CD4-positive, alpha-beta T cell treated with Interferon alpha-2 for 1 hour (primary cell): ENCODE measurements at regions not wholly inside any gene's neighbourhood (a gene's known extent, or its start where the extent isn't known, plus 50 kb on each side); places are given as distances from the start of the nearest gene placed in this dataset.
"Not testable (repeated sequence)": the region's sequence is repeated elsewhere in the genome, so short reads cannot be mapped to it uniquely, and the experiment has no call there.

Source experiments
- DNase-seq, 2 donors: peaks; one replicate each; pipeline ENCODE4 v3.0.0-alpha.2; 2020 to 2022

DNA sequence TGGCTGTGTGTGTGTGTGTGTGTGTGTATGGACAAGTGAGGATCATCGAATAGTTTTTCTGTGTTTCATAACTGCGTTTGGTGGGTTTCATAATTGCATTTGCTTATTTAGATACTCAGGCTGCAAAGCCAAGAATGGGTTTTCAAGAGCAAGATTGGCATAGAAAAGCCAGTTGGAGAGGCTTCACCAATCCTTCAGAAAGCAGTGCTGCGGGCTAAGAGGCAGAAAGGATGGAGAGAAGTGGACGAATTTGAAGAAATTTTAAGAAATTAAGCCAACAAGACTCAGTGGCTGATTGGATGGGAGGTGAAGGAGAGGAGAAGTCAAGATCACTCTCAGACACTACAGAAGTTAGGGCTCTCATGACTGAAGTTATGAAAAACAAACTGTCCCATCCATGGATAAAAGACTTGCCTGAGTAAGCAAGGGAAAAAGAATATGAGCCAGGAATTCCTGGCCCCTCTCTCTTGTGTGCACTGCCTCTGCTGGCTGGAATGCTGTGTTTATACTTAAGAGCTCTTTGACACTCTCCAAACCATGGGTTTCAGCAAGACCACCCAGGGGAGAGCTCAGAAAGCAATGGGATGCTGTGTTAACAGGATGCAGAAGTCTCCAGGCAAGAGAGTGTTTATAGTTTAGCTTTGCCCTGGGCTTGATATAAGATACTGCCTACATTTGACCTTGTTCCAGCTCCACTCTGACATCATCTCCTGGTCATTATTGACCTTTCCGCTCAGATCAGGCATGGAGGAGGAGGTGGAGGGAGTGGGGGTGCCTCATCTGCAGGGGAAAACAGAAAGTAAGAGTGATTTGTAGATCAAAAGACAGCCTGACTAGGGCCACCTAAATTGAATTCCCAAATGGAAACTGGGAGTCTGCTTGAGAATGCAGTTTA is 232.0 kb upstream of the PLXNA2 start:
- no peak for DNase-seq

DNA sequence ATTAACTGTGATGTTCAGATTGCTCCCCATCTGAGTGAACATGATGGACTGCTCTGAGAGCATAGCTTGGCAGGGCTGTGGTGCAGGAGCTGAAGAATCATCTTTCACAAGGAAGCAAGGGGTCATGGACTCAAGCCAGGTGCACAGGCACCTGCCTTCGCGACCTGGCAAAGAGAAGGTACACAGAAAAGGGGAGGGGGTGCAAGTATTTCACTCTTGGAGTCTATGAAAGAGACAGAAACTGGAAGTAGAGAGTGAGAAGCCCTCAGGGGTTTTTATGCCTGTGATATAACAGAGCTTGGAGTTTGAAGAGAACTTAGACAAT is 232.6 kb upstream of the PLXNA2 start:
- DNase-seq, result no peak

DNA sequence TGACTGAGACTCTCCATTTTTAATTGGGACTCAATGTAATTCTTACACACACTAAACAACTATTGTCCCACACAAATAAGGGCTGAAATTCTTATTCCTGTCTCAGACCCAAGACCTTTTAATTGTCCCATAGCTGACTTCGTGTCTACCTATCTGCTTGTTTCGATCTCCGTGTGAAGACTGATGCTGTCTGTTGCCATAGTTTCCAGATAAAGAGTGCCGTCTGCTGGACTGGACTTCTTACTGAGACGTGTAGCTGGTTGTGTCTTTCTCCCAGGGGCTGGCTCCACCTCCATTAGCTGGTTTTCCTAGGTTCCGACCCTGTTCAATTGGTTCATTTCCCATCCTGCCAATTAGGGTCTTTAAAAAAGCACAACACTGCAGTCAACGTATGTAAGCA is 235.3 kb upstream of the PLXNA2 start:
- DNase-seq, result no peak

DNA sequence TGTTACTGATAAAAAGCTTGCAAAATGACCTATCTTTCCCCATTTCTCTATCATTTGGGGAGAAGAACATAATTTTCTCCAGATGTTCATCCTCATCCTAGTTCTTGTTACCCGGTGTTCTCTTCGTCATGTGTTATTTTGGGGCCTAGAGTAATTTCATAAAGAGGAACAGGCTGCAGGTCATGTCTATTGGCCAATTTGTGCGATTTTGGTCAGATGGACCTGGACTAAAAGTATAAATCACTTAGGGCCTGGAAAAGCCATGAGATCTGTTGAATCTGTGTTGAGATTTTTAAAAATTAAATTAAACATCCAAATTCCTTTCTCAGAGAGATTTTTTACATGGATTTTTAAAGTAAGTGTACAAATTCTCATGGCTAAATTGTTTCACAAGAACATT is 241.3 kb upstream of the PLXNA2 start:
- no peak for DNase-seq

DNA sequence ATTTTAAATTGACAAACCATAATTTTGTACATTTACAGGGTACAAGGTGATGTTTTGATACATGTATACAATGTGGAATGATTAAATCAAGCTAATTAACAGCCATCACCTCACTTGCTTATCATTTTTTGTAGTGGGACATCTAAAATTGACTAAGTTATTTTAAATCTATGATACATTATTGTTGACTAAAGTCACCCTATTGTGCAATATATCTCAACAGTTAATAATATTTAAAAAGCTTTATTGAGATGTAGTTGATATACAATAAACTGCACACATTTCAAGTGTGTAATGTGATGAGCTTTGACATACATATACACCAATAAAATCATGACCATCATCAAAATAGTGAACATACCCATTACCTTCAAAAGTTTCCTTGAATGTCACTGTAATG is 242.5 kb upstream of the PLXNA2 start:
- DNase-seq, result no peak

DNA sequence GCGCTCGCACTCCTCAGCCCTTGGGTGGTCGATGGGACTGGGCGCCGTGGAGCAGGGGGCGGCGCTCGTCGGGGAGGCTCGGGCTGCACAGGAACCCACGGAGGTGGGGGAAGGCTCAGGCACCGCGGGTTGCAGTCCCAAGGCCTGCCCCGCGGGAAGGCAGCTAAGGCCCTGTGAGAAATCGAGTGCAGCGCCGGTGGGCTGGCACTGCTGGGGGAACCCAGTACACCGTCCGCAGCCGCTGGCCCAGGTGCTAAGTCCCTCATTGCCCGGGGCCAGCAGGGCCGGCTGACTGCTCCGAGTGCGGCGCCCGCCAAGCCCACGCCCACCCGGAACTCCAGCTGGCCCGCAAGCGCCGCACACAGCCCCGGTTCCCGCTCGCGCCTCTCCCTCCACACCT is 244.2 kb upstream of the PLXNA2 start:
- not testable (repeated sequence) for DNase-seq

DNA sequence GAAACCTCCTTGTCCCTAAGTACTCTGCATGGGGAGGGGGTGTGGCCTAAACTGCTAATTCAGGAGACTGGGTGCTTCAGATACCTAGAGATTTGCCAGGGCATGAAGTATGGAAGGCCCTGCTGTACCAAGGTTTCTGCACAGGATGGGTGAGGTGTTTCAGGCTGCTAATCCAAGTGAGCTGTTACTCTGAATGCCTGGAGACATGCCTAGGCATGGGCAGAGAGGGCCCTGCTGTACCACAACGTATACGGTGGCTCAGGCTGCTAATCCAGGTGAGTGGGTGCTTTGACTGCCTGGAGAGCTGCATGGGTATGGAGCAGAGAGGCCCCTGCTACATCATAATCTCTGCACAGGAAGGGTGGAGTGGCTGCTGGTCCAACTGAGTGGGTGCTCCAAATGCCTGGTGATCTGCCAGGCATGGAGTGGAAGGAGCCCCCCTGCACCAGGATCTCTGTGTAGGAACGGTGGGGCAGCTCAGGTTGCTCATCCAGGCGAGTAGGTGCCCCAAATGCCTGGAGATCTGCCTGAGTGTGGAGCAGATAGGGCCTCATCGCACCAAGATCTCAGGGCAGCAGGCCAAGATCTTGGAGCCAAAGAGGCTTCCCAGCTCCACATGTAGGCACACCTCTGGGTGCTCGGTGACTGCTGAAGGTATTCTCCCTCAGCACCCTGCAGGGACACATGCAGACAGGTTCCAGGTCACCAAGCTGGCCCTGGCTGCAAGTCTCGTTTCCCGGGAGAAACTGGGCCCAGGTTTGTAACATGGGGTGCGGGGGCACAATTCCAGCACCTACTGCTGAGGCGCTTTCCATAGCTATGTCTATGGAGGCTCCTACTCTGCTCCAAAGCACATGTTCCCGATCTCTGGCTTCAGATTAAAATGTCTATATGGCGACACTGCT is 252.5 kb upstream of the PLXNA2 start:
- no peak for DNase-seq

DNA sequence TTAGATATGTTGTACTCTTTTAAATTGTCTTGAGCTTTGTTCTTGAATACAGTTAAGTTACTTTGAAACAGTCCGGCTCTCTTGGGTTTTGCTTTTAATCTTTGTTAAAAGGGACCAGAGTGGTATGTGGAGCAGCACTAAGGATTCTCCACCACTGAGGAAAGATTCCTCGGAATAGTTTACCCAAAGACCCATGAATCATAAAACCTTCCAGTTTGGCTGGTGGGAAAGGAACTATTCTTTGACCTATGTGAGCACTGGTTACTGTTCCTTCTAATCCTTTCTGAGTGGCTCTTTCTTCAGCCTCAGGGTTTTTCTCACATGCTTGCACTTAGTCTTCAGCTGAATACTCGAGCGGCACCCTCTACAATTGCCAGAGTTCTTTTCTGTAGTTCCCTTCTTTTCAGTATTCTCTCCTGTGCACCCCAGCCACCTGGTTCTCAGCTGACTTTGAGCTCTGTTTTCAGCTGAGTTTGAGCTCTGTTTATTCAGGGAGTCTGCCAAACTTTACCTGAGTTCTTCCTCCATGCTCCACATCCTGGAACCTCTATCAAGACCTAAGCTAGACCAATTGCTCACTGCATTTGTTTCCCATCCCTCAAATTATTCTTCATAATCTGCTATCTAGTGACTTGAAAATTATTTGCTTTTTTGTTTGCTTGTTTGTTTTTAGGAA is 253.8 kb upstream of the PLXNA2 start:
- no peak for DNase-seq

DNA sequence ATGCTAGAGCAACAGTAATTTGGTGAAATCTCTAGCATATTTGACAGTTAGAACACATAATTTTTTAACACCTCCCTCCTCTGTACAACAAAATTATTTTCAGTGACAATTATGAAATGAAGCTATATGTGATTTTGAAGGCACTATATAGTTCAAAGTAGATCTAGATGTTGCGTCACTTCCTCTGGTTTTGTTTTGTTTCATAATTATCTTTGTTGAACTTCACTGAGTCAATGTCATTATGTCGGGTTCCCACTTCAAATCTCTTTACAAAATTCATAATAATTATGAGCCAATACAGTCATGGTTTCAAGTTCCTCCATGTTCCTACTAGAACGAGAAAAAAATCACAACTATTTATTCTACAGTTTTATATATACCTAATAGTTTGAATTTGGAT is 254.8 kb upstream of the PLXNA2 start:
- no peak for DNase-seq

DNA sequence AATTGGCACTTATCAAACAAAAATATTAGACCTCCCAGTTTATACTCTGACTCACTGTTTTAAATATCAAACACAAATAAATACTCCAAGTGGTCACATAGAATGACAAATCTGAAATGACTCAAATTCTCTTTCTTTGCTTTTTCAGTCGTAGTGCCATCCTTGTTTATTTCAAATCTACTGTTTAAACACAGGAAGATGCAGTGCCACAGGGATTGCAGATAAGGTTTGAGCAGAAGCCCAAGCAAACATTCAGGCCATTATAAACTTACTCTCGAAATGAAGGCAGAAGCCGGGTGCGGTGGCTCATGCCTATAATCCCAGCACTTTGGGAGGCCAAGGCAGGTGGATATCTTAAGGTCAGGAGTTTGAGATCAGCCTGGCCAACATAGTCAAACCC is 255.4 kb upstream of the PLXNA2 start:
- DNase-seq, result no peak

DNA sequence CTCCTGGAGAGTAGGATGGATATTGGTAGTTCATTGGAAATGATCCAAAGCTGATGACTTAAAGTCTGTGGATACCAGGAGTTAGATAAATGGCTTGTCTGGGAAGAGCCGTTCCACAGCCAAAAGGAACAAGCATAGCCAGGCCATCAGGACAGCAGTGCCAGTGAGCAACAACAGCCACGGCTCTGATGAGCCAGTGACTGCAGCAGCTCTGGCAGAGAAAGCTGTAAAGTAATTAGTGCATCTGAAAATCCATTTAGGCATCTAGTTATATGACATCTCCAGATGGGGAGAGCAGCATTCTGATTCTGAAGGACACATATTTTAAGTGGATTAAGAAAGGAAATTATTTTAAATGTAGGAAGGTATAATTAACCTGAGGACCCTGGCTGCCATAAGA is 256.2 kb upstream of the PLXNA2 start:
- no peak for DNase-seq

DNA sequence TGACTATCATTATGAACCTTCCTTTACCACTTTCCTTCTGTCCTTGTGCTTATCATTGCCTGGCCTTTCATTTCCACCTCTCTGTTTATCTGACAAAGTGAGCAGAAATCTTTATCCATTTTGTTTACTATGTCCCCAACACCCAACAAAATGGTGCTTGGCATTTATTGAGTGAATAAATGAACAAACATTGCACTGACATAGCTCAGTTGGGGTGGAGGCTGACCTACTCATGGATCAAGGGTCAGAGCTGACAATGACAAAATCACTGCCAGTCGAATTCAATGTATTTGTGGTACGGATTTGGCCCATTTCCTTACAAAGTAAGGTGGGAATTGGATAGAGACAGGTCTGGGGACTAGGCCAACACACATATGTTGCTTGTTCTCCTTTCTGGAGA is 257.4 kb upstream of the PLXNA2 start:
- DNase-seq, result no peak

DNA sequence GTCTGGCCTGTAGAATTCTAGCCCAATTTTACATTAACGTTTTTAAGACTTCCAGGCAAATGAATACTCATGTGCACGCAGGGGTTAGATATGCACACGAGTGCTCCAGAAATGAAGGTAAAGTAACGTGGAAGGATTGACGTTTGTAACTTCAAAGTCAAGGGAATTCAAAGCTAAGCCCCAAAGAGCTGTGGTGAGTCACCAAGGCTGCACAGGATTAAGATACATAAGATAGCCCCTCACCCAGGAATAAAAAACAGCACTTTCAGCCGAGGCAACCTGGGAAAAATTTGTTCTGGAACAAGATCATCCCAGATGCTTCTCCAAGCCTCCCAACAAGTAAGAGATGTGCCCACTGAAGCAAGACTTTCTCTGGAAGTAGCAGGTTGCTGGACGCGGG is 259.6 kb upstream of the PLXNA2 start:
- no peak for DNase-seq

DNA sequence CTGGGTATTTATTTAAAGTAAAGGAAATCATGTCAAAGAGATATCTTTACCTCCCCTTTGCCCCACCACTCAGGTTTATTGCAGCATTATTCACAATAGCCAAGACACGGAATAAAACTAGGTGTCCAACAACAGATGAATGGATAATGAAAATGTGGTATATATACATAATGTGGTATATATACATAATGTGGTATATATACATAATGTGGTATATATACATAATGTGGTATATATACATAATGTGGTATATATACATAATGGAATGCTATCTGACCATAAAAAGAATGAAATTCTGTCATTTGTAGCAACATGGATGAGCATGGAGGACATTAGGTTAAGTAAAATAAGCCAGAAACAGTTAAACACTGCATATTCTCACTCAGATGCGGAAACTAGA is 262.6 kb upstream of the PLXNA2 start:
- DNase-seq, result no peak

DNA sequence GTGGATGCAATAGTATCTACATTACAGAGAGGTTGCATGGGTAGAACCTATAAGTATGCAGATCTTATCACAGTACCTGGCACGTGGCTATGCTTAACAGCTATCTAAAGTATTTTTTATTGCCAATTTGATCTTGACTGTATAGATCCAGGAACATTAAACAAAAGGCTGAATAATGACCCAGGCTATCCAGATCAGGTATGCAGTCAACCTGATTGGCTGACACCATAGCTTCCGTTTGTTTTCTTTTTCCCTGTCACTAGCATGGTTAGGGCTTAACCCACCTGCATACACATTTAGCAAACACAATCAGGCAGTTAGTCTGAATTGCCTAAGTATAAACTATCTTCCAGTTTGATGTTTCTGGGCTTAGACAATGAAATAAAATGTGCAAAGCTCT is 264.9 kb upstream of the PLXNA2 start:
- DNase-seq, result no peak

DNA sequence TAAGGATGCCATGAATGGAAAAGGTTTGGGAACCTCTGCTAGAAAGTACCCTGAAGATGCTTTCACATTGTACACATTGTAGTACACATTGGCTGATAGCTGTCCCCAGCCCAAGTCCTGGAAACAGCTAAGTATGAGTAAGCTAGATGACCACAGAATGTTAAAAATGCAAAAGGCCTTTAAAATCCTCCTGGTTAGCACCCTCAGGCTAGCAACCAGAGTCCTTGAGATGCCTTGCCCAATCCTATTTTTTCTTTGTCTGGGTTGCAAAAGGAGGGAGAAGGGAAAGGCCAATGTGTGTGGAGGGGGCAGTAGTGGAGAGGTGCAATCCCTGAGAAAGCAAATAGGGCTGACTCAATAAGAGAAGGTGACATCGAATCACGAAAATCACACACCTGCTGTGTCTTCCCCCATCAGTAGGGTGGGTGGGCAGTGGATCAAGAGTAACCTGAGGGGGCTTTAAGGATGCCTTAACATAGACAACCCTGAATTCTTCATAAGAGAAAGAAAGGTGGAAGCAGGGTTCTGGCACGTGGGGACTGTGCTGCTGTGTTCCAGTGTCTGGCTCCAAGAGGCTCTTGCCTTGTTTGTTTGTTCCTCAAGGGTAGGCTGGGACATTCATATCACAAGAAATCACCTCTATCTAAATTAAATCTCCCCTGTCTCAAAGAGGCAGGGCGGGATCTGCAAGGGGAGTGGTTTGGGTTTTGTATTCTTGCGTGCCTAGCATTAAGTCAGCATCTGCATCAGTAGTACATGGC is 266.2 kb upstream of the PLXNA2 start:
- no peak for DNase-seq

DNA sequence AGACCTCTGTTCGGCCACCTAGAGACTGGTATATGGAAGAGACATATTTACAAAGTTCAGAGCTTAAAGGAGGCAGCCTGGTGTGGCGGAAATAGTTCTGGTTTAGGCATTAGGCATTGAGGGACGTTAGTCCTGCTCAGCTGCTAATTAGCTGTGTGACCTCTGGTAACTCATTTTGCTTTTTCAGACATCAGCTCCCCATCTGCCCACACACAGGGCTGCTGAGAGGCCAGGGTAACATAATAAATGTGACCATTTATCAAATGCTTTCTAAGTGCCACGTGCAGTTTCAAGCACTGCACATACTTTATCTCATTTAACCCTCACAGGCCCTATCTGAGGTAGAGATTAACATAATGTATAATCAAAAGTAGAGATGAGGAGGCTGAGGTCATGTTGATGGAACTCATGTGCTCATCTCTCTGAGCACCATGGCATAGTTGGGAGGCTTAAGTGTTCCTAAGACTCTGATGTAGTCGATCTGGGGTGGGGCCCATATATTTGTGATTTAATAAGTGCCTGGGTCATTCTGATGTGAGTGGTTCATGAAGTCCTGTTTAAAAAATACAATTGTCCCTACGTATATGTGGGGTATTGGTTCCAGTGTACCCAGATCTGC is 267.2 kb upstream of the PLXNA2 start:
- no peak for DNase-seq

DNA sequence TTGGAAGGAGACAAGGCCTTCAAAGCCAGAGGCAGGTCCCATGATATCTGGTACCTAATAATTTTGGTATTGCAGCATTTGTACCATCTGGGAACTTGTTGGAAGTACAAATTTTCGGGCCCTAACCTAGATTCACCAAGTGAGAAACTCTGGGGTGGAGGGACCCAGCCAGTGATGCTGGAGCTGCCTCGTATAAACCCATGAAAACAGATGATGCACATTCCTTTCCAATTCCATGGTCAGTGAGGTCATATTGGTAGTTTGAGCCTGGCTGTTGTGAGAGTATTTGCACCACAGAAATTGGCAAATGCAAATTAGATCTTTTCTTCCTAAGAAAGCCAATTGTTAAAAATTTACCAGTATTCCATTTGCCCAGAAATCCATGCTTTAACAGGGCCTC is 269.6 kb upstream of the PLXNA2 start:
- no peak for DNase-seq

DNA sequence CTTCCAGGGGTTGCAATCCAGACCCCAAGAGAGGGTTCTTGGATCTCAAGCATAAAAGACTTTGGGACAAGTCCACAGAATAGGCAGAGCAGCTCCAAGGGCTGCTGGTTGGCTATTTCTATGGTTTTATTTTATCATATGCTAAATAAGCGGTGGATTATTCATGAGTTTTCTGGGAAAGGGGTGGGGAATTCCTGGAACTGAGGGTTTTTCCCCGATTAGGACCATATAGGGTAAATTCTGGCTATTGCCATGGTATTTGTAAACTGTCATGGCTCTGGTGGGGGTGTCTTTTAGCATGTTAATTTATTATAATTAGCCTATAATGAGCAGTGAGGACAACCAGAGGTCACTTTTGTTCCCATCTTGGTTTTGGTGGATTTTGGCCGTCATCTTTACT is 270.9 kb upstream of the PLXNA2 start:
- DNase-seq, result no peak

DNA sequence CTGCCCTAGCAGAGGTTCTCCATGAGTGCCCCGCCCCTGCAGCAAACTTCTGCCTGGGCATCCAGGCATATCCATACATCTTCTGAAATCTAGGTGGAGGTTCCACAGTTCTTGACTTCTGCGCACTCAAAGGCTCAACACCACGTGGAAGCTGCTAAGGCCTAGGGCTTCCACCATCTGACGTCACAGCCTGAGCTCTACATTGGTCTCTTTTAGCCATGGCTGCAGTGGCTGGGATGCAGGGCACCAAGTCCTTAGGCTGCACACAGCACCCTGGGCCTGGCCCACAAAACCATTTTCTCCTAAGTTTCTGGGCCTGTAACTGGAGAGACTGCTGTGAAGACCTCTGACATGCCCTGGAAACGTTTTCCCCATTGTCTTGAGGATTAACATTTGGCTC is 272.6 kb upstream of the PLXNA2 start:
- no peak for DNase-seq

DNA sequence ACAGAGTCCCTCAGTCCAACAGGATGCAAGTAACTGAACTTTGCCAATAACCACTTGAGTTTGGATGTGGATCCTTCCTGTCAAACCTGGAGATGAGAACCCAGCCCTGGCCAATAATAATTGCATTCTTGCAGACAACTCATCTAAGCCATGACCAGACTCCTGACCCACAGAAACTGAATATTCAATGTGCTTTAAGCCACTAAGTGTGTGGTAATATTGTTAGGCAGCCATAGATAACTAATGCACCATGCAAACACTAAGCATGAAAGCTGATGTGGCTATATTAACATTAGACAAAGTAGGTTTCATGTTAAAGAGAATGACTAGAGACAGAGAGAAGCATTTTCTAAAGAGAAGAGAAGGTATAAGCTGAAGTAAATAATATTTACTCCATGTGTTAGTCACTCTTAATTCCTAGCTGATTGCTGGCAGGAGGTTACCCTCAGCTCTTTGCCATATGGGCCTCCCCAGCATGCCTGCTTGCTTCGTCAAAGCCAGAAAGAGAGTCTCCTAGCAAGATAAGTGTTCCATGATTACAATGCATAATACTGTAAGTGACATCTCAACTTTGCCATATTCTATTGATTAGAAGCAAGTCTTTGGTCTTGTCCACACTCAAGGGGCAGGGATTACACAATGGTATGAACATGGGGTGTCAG is 276.4 kb upstream of the PLXNA2 start:
- DNase-seq, result no peak

DNA sequence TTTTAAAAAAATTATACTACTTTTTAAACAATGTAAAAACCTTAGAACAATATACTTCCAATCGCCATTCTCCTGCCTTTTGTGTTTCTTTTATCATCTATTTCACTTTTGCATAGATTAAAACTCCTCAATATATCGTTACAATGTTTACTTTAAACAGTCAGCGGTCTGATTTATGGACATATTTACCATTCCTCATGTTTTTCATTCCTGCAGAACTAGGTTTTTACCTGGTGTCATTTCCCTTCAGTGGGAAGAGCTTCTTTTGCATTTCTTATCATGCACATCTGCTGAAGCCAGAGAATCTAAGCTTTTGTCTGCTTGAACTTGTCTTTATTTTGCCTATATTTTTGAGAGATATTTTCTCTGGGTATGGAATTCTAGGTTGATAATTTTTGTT is 277.4 kb upstream of the PLXNA2 start:
- no peak for DNase-seq
